Breast epithelium (tissue), 3 donors: ENCODE measurements at regions not wholly inside any gene's neighbourhood (a gene's known extent, or its start where the extent isn't known, plus 50 kb on each side); places are given as distances from the start of the nearest gene placed in this dataset.

Experiments
- CTCF ChIP-seq, 3 donors: fragments of 450-650 bp; IDR thresholded peaks; one replicate each; pipeline ENCODE4 v1.5.1; 2016 to 2017; ENCODE audit warnings: antibody characterized with exemption in 3 of 3, mild to moderate bottlenecking in 3 of 3, moderate library complexity in 3 of 3
- POLR2AphosphoS5 ChIP-seq, 3 donors: sonication (generic); formaldehyde crosslinking; IDR thresholded peaks; one replicate each; pipeline ENCODE4 v1.6.1; 2017; ENCODE audit warnings: antibody characterized with exemption in 3 of 3

DNA sequence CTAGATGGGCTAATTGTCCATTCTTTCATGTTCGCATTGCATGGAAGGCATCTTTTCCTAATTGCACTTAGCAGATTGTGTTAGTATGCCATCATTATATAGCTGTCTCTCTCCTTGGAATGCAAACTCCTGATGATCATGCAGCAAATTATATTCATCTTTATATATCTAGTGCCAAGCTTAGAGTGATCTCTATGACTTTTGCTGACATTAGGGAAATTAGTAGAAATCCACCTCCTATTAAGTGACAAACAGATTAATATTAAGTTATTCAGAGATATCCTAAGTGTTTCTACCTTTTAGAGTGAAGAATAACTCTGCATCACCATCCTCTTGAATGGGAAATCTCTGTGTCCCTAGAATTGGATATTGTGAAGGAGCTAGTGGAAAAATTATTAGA, 185.6 kb downstream of the FOXG1 start:
- TF ChIP-seq CTCF (IDR thresholded peaks at IDR 0.05) (no peak), POLR2AphosphoS5 (IDR thresholded peaks at IDR 0.05) (no peak)
